Caco-2 (cell line): ENCODE measurements at regions not wholly inside any gene's neighbourhood (a gene's known extent, or its start where the extent isn't known, plus 50 kb on each side); places are given as distances from the start of the nearest gene placed in this dataset.

Experiments
- BruUV-seq: library from RNA; stranded (reverse); fragments of 400-500 nt; replicated peaks from 2 replicates; lab custom pipeline; 2021; lab: Mats Ljungman, UMichigan
- CTCF ChIA-PET: fragments of 300-600 bp; sonication (Branson Sonifier 250); formaldehyde crosslinking; loops from one replicate; lab custom pipeline; 2022; ENCODE audit warnings: antibody characterized with exemption; lab: Charles Lee
- POLR2A ChIA-PET: fragments of 300-600 bp; sonication (Branson Sonifier 250); formaldehyde crosslinking; loops from one replicate; lab custom pipeline; 2022; ENCODE audit warnings: antibody characterized with exemption; lab: Charles Lee
- DNase-seq, 2 experiments: peaks; one replicate each; pipeline versions ENCODE4 v3.0.0 to v3.0.0-alpha.2; 2020 to 2022
- H3K27me3 ChIP-seq: replicated peaks from 2 replicates; pipeline ENCODE4 v1.6.0; 2011; ENCODE audit warnings: low read length; ENCODE audit not compliant: control insufficient read depth, insufficient read depth
- H3K36me3 ChIP-seq: 2 replicates; pipeline ENCODE4 v1.5.1; 2011; ENCODE audit warnings: low read length; ENCODE audit not compliant: control insufficient read depth, insufficient read depth
- H3K4me1 ChIP-seq: fragments of 250-450 bp; sonication (Bioruptor Pico); 2 replicates; pipeline ENCODE4 v1.5.1; 2020; ENCODE audit warnings: mild to moderate bottlenecking
- H3K4me3 ChIP-seq: 2 replicates; pipeline ENCODE4 v1.5.1; 2011; ENCODE audit warnings: low read depth, mild to moderate bottlenecking, control low read depth, low read length
- H3K9me3 ChIP-seq: fragments of 250-450 bp; sonication (Bioruptor Pico); 2 replicates; pipeline ENCODE4 v1.5.1; 2020; ENCODE audit warnings: mild to moderate bottlenecking, moderate library complexity
- H3K27ac Mint-ChIP-seq: one replicate; pipeline ENCODE4 v1.8.0; 2022; ENCODE audit warnings: mixed read lengths; ENCODE audit not compliant: unreplicated experiment
- H3K27me3 Mint-ChIP-seq: one replicate; pipeline ENCODE4 v1.8.0; 2022; ENCODE audit warnings: mixed read lengths; ENCODE audit not compliant: insufficient read depth, unreplicated experiment
- H3K36me3 Mint-ChIP-seq: one replicate; pipeline ENCODE4 v1.8.0; 2022; ENCODE audit warnings: mild to moderate bottlenecking, mixed read lengths; ENCODE audit not compliant: insufficient read depth, unreplicated experiment
- H3K4me1 Mint-ChIP-seq: one replicate; pipeline ENCODE4 v1.8.0; 2022; ENCODE audit warnings: low read depth, mixed read lengths; ENCODE audit not compliant: unreplicated experiment
- H3K4me3 Mint-ChIP-seq: one replicate; pipeline ENCODE4 v1.8.0; 2022; ENCODE audit warnings: mild to moderate bottlenecking, moderate library complexity, mixed read lengths; ENCODE audit not compliant: unreplicated experiment
- H3K9me3 Mint-ChIP-seq: one replicate; pipeline ENCODE4 v1.8.0; 2022; ENCODE audit warnings: mixed read lengths; ENCODE audit not compliant: unreplicated experiment
- CTCF ChIP-seq, 2 experiments: fragments of 200-600 bp in 1 of 2; IDR thresholded peaks; 1 replicate in 1 of 2; 2 replicates in 1 of 2; pipeline versions ENCODE4 v1.5.1 to v1.8.0; 2011 to 2022; ENCODE audit warnings: antibody characterized with exemption in 1 of 2, control low read depth in 1 of 2, inconsistent platforms in 1 of 2, low read depth in 1 of 2, low read length in 1 of 2, mild to moderate bottlenecking in 1 of 2, moderate library complexity in 1 of 2; ENCODE audit not compliant: insufficient read depth in 1 of 2, severe bottlenecking in 1 of 2, unreplicated experiment in 1 of 2
- intact Hi-C: fragments of 100-400 bp; cut with micrococcal nuclease; formaldehyde crosslinking; loops from one replicate; pipeline ENCODE4 v1.10.0; 2022; ENCODE audit not compliant: unreplicated experiment

GRCh38 chr2:60302377-60303126 is 250.9 kb downstream of the BCL11A start:
- no peaks in the 10 kb centered on the region for H3K9me3 Mint-ChIP-seq
- Histone ChIP-seq H3K9me3 (no peaks in the 10 kb centered on the region), H3K4me3 (no peak overlapping the region), H3K27me3 (no peaks in the 10 kb centered on the region), H3K4me1 (no peaks in the 10 kb centered on the region), H3K36me3 (no peaks in the 10 kb centered on the region)
- CTCF ChIA-PET: no interaction called here
- intact Hi-C loops: no loop called here
- POLR2A ChIA-PET: no interaction called here
- no peaks in the 10 kb centered on the region for H3K27me3 Mint-ChIP-seq
- no peak for TF ChIP-seq CTCF (IDR thresholded peaks at IDR 0.05; ENCODE audit: insufficient read depth in 1 of 2, low read depth in 1 of 2, low read length in 1 of 2, severe bottlenecking in 1 of 2, unreplicated experiment in 1 of 2)
- peaks cover 6% of the 10 kb centered on the region for H3K4me1 Mint-ChIP-seq
- H3K36me3 Mint-ChIP-seq: no peaks in the 10 kb centered on the region
- H3K27ac Mint-ChIP-seq: no peak overlapping the region
- DNase-seq: no peak
- H3K4me3 Mint-ChIP-seq: no peak overlapping the region
- BruUV-seq: no TSS peak

- TF ChIP-seq CTCF (IDR thresholded peaks at IDR 0.05; ENCODE audit: insufficient read depth in 1 of 2, low read depth in 1 of 2, low read length in 1 of 2, severe bottlenecking in 1 of 2, unreplicated experiment in 1 of 2): no peak
- Mint-ChIP-seq H3K4me3 (no peak overlapping the region), H3K4me1 (peaks cover 6% of the 10 kb centered on the region), H3K27me3 (no peaks in the 10 kb centered on the region), H3K27ac (no peak overlapping the region), H3K36me3 (no peaks in the 10 kb centered on the region), H3K9me3 (no peaks in the 10 kb centered on the region)
- ChIA-PET CTCF (no interaction called here), POLR2A (no interaction called here)
- Histone ChIP-seq H3K4me1 (no peaks in the 10 kb centered on the region), H3K9me3 (no peaks in the 10 kb centered on the region), H3K27me3 (no peaks in the 10 kb centered on the region), H3K4me3 (no peak overlapping the region), H3K36me3 (no peaks in the 10 kb centered on the region)
- DNase-seq: no peak
- no TSS peak for BruUV-seq
- intact Hi-C loops: no loop called here
Measured at GRCh38 chr2:60301726-60302125, 251.7 kb downstream of the BCL11A start.

GRCh38 chr2:60299179-60299578 is 254.3 kb downstream of the BCL11A start:
- ChIA-PET CTCF (no interaction called here), POLR2A (no interaction called here)
- no peaks in the 10 kb centered on the region for H3K36me3 Mint-ChIP-seq
- BruUV-seq: no TSS peak
- intact Hi-C loops: no loop called here
- no peak overlapping the region for H3K4me3 Mint-ChIP-seq
- Histone ChIP-seq H3K4me3 (no peak overlapping the region), H3K9me3 (no peaks in the 10 kb centered on the region), H3K36me3 (no peaks in the 10 kb centered on the region), H3K4me1 (no peaks in the 10 kb centered on the region), H3K27me3 (no peaks in the 10 kb centered on the region)
- TF ChIP-seq CTCF (IDR thresholded peaks at IDR 0.05; ENCODE audit: insufficient read depth in 1 of 2, low read depth in 1 of 2, low read length in 1 of 2, severe bottlenecking in 1 of 2, unreplicated experiment in 1 of 2): no peak
- H3K4me1 Mint-ChIP-seq: peaks cover 6% of the 10 kb centered on the region
- DNase-seq: no peak
- no peaks in the 10 kb centered on the region for H3K9me3 Mint-ChIP-seq
- no peaks in the 10 kb centered on the region for H3K27me3 Mint-ChIP-seq
- H3K27ac Mint-ChIP-seq: no peak overlapping the region
